SK-N-MC (cell line): ENCODE measurements at regions not wholly inside any gene's neighbourhood (a gene's known extent, or its start where the extent isn't known, plus 50 kb on each side); places are given as distances from the start of the nearest gene placed in this dataset.

Experiments used
- EZH2 ChIP-seq: fragments of 200-600 bp; sonication (generic); IDR thresholded peaks from one replicate; pipeline ENCODE4 v1.6.1; 2017; ENCODE audit warnings: antibody characterized with exemption
- POLR2AphosphoS5 ChIP-seq: IDR thresholded peaks from 2 replicates; pipeline ENCODE4 v1.6.1; 2012; ENCODE audit warnings: mild to moderate bottlenecking, low read depth, low read length, borderline replicate concordance

GRCh38 chr12:128004383-128004938 lies 262.5 kb upstream of the TMEM132C start:
- no peak for TF ChIP-seq POLR2AphosphoS5
- TF ChIP-seq EZH2 = no peak
